Germinal center (tissue), 1 donor: ENCODE measurements at regions not wholly inside any gene's neighbourhood (a gene's known extent, or its start where the extent isn't known, plus 50 kb on each side); places are given as distances from the start of the nearest gene placed in this dataset.
"Not testable (repeated sequence)": the region's sequence is repeated elsewhere in the genome, so short reads cannot be mapped to it uniquely, and the experiment has no call there.

Experiments
- DNase-seq: peaks from one replicate; pipeline ENCODE4 v3.0.0; 2012; ENCODE audit warnings: mixed read lengths, low spot score

GRCh38 chr7:37546677-37547076 is 98.0 kb upstream of the ELMO1 start:
- DNase-seq, result no peak

GRCh38 chr7:37549076-37549931 is 100.6 kb upstream of the ELMO1 start:
- DNase-seq, result no peak

- DNase-seq, result no peak
These were observed 101.8 kb upstream of the ELMO1 start for GRCh38 chr7:37550426-37550825.

GRCh38 chr7:37550872-37551271 is 102.2 kb upstream of the ELMO1 start:
- DNase-seq, result no peak

GRCh38 chr7:37552030-37552429 is 103.4 kb upstream of the ELMO1 start:
- no peak for DNase-seq

- not testable (repeated sequence) for DNase-seq
These were observed 103.8 kb upstream of the ELMO1 start for GRCh38 chr7:37552439-37552838.

- no peak for DNase-seq
These were observed 106.9 kb upstream of the ELMO1 start for GRCh38 chr7:37555528-37555927.

- no peak for DNase-seq
These were observed 109.0 kb upstream of the ELMO1 start for GRCh38 chr7:37557571-37558209.

GRCh38 chr7:37558320-37559096 is 109.8 kb upstream of the ELMO1 start:
- no peak for DNase-seq

- DNase-seq, result no peak
These were observed 113.4 kb upstream of the GPR141 start for GRCh38 chr7:37570145-37570544.

GRCh38 chr7:37571806-37572205 is 111.8 kb upstream of the GPR141 start:
- DNase-seq, result no peak

- DNase-seq, result no peak
These were observed 106.2 kb upstream of the GPR141 start for GRCh38 chr7:37577412-37577811.

GRCh38 chr7:37577901-37578300 is 105.7 kb upstream of the GPR141 start:
- DNase-seq, result no peak

GRCh38 chr7:37578350-37578749 is 105.2 kb upstream of the GPR141 start:
- DNase-seq, result no peak

- no peak for DNase-seq
These were observed 103.2 kb upstream of the GPR141 start for GRCh38 chr7:37580376-37580775.

- DNase-seq, result not testable (repeated sequence)
These were observed 98.7 kb upstream of the GPR141 start for GRCh38 chr7:37584651-37585463.

- DNase-seq, result no peak
These were observed 92.7 kb upstream of the GPR141 start for GRCh38 chr7:37590824-37591223.

- DNase-seq, result no peak
These were observed 91.2 kb upstream of the GPR141 start for GRCh38 chr7:37592366-37592765.

- no peak for DNase-seq
These were observed 89.0 kb upstream of the GPR141 start for GRCh38 chr7:37594602-37595001.

GRCh38 chr7:37598824-37599223 is 84.7 kb upstream of the GPR141 start:
- DNase-seq, result no peak

- DNase-seq, result no peak
These were observed 82.2 kb upstream of the GPR141 start for GRCh38 chr7:37601321-37601720.

- no peak for DNase-seq
These were observed 79.5 kb upstream of the GPR141 start for GRCh38 chr7:37604078-37604477.
